ENCODE measurements at regions not wholly inside any gene's neighbourhood (a gene's known extent, or its start where the extent isn't known, plus 50 kb on each side); places are given as distances from the start of the nearest gene placed in this dataset.

DNA sequence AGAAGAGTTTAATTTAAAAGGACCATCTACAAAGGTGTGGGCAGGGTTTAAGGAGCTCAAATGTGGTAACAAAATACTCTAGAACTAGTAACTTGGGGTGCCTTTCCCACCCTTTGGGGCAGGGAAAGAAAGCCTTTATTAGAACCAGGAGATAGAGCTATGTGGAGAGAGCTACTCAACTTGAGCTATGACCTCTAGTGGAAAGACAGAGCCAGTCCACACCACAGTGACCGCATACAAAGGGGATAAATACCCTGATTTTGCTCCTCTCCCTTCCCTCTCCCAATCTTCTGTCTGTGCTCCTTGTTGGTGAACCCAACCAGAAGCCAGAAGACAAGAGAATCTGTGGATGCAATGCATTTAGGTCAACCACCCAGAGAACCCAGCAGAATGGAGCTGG lies 54.4 kb upstream of the JAK1 start:
- no peaks in the 10 kb centered on the region for H3K9me3 ChIP-seq (ENCODE audit: control insufficient read depth, low read depth, low read length)
- no peak overlapping the region for H3K9ac ChIP-seq (ENCODE audit: control insufficient read depth, extremely low read depth, insufficient read depth, low read length)
- dilution Hi-C loops (cut with MboI; ENCODE audit: extremely low pct_ligation_motif_present, low sequenced_read_pairs): no loop called here
- H3K9me1 ChIP-seq (ENCODE audit: control insufficient read depth, extremely low read depth, insufficient read depth, low read length): no peaks in the 10 kb centered on the region
- H2AFZ ChIP-seq (ENCODE audit: control insufficient read depth, low read length): no peak overlapping the region
- H3K4me2 ChIP-seq (ENCODE audit: control insufficient read depth, extremely low read depth, insufficient read depth, low read depth, low read length): no peak overlapping the region
- H3K4me3 ChIP-seq (ENCODE audit: control insufficient read depth in 2 of 3, extremely low read depth in 1 of 3, insufficient read depth in 2 of 3, low read depth in 1 of 3, low read length in 3 of 3): no peak overlapping the region
- no peaks in the 10 kb centered on the region for H3K36me3 ChIP-seq (ENCODE audit: control insufficient read depth in 2 of 2, extremely low read depth in 1 of 2, insufficient read depth in 2 of 2, low read length in 2 of 2)
- TF ChIP-seq EZH2 (IDR thresholded peaks at IDR 0.05; ENCODE audit: low read length) (no peak), CTCF (optimal IDR thresholded peaks at IDR 0.05 in 1 of 3, IDR thresholded peaks at IDR 0.05 in 1 of 3, conservative IDR thresholded peaks at IDR 0.05 in 1 of 3; ENCODE audit: extremely low read depth in 1 of 3, insufficient read depth in 2 of 3, low read length in 3 of 3) (peak; percentile 21 to 47 (median 25))
- H3K27me3 ChIP-seq (ENCODE audit: control insufficient read depth, extremely low read depth, insufficient read depth, low read length): peaks cover 2% of the 10 kb centered on the region
- H3K79me2 ChIP-seq (ENCODE audit: control insufficient read depth, insufficient read depth, low read length): no peaks in the 10 kb centered on the region
- H3K4me1 ChIP-seq (ENCODE audit: control insufficient read depth, extremely low read depth, insufficient read depth, low read length): no peaks in the 10 kb centered on the region
- FAIRE-seq: no peak
- no peaks in the 10 kb centered on the region for H4K20me1 ChIP-seq (ENCODE audit: control insufficient read depth, extremely low read depth, insufficient read depth, low read length)
- no peak overlapping the region for H3K27ac ChIP-seq (ENCODE audit: control insufficient read depth, insufficient read depth, low read length)
- DNase-seq (ENCODE audit: low read depth, low spot score): no peak

- DNase-seq (ENCODE audit: low read depth, low spot score): no peak
- no peaks in the 10 kb centered on the region for H3K9me1 ChIP-seq (ENCODE audit: control insufficient read depth, extremely low read depth, insufficient read depth, low read length)
- TF ChIP-seq CTCF (optimal IDR thresholded peaks at IDR 0.05 in 1 of 3, IDR thresholded peaks at IDR 0.05 in 1 of 3, conservative IDR thresholded peaks at IDR 0.05 in 1 of 3; ENCODE audit: extremely low read depth in 1 of 3, insufficient read depth in 2 of 3, low read length in 3 of 3) (no peak), EZH2 (IDR thresholded peaks at IDR 0.05; ENCODE audit: low read length) (no peak)
- H3K4me2 ChIP-seq (ENCODE audit: control insufficient read depth, extremely low read depth, insufficient read depth, low read depth, low read length): no peak overlapping the region
- H3K27me3 ChIP-seq (ENCODE audit: control insufficient read depth, extremely low read depth, insufficient read depth, low read length): peaks cover 6% of the 10 kb centered on the region
- H3K9me3 ChIP-seq (ENCODE audit: control insufficient read depth, low read depth, low read length): no peaks in the 10 kb centered on the region
- no peaks in the 10 kb centered on the region for H3K36me3 ChIP-seq (ENCODE audit: control insufficient read depth in 2 of 2, extremely low read depth in 1 of 2, insufficient read depth in 2 of 2, low read length in 2 of 2)
- dilution Hi-C loops (cut with MboI; ENCODE audit: extremely low pct_ligation_motif_present, low sequenced_read_pairs): no loop called here
- no peak overlapping the region for H3K27ac ChIP-seq (ENCODE audit: control insufficient read depth, insufficient read depth, low read length)
- H3K79me2 ChIP-seq (ENCODE audit: control insufficient read depth, insufficient read depth, low read length): no peaks in the 10 kb centered on the region
- no peak overlapping the region for H2AFZ ChIP-seq (ENCODE audit: control insufficient read depth, low read length)
- no peaks in the 10 kb centered on the region for H3K4me1 ChIP-seq (ENCODE audit: control insufficient read depth, extremely low read depth, insufficient read depth, low read length)
- no peak overlapping the region for H3K4me3 ChIP-seq (ENCODE audit: control insufficient read depth in 2 of 3, extremely low read depth in 1 of 3, insufficient read depth in 2 of 3, low read depth in 1 of 3, low read length in 3 of 3)
- H3K9ac ChIP-seq (ENCODE audit: control insufficient read depth, extremely low read depth, insufficient read depth, low read length): no peak overlapping the region
- no peak for FAIRE-seq
- no peaks in the 10 kb centered on the region for H4K20me1 ChIP-seq (ENCODE audit: control insufficient read depth, extremely low read depth, insufficient read depth, low read length)
Measured at GRCh38 chr1:65021795-65022194, 55.4 kb upstream of the JAK1 start.

Measured in keratinocyte (primary cell).